Inflammatory macrophage treated with lipopolysaccharide for 4 hours (primary cell): ENCODE measurements at regions not wholly inside any gene's neighbourhood (a gene's known extent, or its start where the extent isn't known, plus 50 kb on each side); places are given as distances from the start of the nearest gene placed in this dataset.
A peak's percentile ranks its signal among the peaks of the same experiment; 100 is the strongest.

Experiments used
- DNase-seq: peaks from one replicate; pipeline ENCODE4 v3.0.0-alpha.2; 2020

DNA sequence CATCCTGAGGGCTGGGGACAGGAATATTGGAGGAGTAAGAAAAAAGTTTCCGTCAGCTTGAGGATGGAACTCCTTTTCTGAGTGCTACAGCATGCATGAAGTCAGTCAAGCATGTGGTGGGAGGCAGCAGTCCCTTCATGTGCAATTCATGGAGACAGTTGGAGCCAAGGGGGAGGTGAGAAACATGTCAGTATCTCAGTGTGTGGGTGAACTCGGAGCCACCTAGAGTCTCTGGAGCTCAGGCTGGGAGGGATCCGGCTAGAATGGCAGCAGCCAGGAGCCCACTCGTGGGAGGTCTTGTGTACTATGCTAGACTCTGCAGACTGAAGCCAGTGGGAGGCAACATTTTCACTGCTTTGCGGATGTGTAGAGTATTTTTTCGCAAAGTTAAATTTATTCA is 60.3 kb downstream of the AVPR1A start:
- no peak for DNase-seq

DNA sequence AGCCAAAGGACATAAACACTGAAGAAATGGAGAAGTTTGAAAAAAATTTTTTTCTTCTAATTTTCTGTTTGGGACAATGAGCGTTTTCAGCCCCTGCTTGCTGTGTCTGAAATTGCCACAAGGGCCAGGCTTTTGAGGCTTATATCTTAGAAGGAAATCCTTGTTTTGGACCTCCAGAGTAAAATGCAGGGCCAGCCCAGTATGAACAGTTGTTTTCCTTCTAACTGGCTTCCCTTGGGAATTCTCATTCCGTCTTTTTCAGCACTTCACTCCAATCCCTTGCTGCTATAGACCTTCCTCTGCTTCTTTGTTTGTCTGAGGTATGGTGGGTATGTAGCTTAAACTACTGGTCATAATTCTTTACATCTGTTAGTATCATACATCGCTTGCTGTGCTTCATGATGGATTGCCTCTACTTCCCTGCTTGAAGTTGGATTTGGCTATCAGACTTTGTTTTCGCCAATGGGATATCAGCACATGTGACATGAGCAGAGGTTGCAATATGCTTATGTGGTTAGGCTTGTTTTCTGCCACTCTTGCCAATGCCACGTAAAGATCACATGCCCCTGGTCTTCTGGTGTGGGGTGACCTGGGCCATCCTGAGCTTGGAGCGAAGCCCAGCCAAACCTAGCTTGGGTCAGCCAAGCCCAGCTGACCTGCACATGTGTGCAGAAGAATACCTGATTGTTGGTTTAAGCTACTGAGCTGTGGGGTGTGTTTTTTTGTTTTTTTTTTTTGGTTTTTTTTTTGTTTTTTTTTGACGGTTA is 64.7 kb downstream of the AVPR1A start:
- no peak for DNase-seq

DNA sequence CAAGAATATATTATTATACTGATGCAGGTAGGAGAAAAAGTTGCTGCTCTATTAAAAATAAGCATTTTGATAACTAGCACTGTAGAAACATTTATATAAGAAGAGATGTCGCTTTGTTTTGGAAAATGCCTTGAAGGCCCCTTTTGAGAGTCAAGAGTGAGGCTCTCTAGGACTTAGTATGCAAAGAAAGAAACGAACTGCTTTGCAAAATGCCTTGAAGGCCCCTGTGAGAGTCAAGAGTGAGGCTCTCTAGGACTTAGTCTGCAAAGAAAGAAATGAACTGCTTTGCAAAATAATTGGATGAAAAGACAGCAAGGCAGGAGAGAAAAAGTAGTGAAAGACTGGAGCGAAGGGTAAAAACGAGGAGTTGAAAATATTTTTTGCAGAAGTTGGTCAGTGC is 65.9 kb downstream of the AVPR1A start:
- DNase-seq = no peak

DNA sequence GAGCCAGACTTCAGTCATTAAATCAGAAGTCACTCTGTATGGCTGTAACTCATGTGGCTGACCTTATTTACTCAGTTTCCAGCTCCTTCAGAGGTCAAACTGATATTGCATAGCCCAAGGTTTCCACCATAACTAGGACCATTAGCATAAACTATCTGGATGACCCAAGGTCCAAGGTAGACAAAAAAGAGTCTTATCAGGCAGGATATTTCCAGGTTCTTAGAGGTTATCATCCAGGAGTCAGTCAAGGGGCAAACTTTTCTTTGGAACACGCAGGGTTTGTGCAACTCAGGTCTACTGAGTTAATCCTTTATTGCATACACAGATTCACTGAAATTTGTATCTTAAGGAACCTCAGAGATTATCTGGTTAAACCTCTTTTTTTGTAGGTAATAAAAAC is 66.5 kb downstream of the AVPR1A start:
- DNase-seq = no peak

DNA sequence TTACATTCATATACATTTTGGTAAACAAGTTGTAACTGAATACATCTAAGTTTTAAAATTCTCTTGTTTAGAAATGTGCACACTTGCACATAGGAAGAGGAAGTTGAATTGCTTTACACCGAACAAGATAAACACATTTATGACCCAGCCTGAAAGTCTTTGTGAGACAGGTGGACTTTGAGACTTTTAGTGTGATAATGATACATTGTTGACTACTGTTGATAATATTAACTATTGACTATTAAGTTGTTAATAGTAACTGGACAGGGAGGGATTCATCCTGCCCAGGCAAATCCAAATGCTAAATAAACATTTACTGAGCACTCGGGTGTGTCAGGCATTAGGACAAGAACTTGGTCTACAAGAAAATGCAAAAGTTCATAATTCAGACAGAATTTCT is 68.0 kb downstream of the AVPR1A start:
- no peak for DNase-seq

DNA sequence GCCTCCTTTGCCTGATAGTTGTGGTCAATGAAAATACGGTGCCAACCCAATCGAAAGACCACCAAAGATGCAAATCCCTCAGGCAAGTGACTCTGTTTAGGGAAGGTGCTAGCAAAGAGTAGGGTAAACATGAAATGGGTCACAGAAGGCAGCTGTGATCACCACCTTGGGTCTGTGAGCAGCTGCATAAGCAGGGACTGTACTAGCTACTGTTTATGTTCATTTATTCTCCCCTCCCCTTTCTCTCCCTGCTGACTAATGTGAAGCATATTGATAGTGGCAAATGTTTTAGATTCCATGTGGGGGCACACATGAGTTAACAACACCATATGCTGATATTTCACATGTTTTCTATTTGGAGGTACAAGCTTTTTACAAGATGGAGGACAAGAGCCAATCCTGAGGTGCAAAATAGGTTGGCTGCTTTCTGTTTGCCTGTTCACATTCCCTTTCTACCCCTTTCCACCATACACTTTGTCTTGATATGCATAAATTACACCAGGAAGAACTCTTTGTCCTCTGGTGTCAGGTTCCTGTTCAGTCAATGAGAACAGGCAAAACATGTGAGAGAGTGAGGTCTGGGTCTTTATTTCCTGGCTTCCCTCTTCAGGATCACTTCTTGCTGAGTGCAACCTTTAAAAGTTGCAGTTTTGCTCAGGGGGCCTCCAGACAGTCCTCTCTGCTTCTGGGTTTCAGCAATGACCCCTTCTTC is 71.1 kb downstream of the AVPR1A start:
- no peak for DNase-seq

DNA sequence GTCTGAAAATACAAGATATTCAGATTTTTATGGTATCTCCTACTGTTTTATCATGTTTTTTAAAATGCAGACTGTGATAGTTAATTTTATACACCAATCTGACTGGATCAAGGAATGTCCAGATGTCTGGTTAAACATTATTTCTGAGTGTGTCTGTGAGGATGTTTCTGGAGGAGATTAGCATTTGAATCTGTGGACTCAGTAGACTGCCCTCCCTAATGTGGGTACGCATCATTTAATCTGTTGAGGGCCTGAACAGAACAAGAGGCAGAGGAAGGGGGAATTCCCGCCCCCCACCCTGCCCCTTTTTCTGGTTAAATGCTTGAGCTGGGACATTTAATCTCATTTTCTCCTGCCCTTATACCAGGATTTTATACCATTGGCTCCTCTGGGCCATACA is 72.1 kb downstream of the AVPR1A start:
- DNase-seq = no peak

DNA sequence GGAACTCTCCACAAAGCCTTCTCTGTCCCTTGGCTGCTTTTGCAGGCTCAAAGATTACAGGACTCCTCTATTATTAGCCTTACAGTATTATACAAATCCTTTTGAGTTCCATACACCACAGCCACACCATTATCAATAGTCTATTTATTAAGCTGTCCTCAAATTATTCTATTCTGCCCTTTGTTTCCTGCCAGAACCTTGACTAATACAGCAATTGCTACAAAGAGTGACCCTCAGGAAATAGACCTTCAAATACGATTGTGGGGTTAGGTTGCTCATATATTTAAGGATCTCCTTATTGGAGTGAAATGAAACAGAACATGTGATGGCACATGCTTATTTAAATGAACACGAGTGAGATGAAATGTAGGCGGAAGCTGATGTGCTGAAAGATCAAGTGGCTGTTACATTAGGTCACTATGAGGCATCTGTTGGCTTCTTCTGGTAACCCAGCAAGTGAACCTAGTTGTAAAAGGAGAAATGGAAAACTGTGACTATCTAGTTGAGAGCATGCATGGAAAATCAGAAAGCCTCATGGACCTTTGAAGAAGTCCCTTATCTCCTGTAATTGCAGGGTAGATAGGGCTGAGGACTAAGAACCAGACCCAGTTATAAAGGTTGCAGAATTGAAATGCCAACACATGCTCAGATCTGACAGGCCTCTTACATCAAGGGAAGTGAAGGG is 75.5 kb downstream of the AVPR1A start:
- peak; percentile 23 for DNase-seq

DNA sequence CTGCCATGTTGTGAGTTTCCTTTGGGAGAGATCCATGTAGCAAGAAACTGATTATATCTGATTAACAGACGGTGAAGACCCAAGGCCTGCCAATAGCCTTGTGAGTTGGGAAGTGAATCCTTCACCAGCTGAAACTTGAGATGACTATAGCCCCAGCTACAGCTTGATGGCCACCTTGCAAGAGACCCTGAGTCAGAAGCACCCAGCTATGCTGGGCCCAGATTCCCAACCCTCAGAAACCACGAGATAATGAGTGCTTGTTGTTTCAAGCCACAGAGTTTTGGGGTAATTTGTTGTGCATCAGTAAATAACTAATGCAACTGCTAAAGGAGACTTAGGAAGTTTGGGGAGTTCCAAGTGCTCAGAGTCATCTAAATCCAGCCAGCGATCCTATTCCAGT is 80.3 kb downstream of the AVPR1A start:
- no peak for DNase-seq

DNA sequence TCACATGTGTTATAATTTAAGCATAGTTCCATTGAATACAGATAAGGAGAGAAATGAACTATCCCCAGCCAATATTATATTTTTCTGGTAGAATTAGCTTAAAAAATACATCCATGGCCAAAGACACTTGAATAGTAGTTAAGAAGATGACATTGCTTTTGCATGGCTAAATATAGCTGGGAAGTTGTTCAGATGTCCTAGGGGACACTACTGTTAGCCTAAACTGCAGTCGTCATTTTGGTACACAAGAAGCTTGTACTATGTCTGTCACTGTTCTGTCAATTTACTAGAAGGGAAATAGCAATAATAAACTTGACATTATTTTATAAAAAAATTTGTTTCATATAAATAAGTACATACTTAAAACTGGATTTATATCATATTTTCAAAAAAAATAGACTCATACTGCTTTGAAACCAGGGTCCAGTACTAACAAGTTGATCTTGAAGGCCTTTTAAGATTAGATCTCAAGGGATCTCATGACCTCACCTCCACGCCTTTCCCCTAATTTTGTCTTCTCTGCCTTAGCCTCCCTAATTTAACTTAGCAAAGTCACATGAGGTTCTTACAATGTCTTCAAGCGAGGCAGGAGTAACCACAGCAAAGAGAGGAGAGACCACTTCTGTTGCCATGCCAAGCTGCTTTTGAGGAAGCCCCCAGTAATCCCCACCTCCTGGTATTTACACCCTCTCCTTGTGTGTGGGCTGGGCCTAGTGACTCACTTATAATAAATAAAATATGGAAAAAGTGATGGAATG is 81.0 kb downstream of the AVPR1A start:
- no peak for DNase-seq

DNA sequence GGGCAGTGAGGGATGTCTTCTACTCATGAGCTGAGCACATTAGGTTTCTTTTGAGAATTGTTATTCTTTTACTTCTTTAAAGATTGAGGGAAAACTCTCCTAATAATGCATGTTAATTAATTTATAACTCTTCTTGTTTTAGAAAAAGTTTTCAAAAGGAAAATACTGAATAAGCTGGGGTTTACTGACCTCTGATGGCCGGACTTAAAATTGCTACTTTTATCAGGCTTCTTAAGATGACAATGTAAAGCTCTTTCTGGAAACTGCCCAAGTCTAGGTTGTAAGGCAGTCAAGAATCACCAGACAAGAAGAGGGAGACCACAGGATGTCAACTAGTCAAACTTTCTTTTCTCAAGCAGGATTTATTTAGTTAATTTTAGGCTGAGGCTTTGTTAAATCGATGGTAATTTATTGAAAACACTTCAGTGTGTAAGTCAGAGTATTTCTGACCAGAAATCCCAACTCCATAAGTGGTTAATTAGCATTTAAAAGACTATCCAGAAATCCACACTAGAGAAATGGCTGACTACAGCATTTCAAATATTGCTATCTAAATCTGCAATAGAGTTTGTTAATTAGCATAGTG is 82.1 kb downstream of the AVPR1A start:
- peak; percentile 40 for DNase-seq

DNA sequence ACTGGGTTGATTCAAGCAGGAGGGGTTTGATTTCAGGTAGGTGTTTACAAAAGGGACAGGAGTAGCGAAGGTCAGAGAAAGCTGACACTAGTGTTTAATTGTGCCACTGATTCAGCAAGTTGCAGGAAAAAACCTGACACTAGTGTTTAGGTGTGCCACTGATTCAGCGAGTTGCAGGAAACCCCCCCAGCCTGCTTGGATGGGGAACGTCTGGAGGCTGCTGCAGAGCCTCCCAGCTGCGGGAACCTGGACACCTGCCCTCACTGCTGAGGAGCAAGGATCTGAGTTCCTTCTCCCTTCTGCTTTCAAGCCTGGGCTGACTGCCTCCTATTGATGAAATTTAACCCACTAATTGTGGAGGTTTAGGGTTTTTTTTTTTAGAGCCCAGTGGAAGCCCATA is 84.2 kb downstream of the AVPR1A start:
- no peak for DNase-seq

DNA sequence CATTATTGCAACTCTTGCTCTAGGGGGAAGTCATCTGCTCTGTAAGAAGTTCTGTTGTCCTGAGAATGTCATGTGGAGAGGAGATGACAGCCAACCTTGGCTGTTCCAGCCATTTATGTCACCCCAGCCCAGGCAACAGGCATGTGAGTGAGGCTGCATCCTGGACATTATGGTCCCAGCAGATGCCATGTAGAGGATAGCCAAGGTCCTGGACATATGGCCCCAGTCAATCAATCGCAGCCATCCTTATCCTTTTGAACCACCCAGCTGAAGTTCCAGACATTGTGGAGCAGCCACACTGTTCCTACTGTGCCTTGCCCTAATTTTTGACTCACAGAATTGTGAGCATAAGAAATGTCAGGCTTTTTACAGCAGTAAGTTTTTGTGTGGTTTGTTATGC is 84.9 kb downstream of the AVPR1A start:
- DNase-seq = no peak

DNA sequence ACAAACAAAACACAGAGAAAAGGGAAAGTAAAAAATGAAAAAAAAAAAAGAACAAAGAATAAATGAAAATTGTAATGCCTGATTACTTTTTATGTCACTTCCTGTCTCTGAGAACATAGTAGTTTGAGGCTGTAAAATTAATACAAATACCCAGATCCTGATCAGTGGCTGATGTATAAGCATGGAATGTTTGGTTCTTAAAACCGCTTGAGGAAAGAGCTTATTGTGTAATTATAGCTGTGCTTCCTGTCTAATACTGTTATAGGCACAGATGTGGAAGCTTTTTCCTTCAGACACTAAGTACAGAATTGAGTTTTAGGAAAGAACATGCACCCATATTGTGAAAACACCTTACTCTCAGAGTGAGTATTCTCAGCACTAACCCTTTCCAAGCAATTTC is 86.9 kb downstream of the AVPR1A start:
- DNase-seq = no peak

DNA sequence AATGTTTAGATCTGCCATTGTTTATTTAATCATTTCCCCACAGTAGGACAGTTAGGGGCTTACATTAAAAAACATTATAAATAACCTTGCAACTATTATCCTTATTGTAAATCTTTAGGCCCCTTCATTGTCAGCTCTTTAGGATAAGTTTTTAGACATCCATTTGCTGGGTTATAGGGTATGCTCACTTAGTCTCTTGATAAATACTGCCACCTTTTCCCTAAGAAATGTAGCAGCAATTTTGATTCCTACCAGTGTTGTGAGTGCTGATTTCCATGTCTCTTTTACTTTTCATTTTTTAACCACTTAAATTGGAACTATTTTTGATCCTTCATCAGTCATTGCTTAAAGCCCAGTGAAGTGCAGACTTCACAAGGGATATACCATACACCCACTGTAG is 94.4 kb downstream of the AVPR1A start:
- no peak for DNase-seq

DNA sequence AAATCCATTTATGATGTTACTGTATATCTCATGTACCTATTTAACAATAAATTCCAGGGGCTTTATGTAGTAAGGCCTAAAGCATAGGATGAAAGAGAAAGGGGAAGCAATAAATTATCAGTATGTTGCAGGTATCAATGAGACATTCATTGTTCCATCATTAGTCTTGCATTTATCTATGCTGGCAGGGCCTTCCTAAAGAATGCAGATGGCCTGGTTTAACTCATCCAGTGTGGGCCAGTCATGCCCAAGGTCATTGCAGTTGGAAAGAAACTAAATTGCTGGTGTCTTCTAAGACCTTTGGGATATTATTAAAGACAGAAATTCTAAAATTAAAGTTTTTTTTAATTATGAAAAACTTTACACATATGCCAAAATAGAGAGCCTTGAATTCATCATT is 98.3 kb downstream of the AVPR1A start:
- DNase-seq = no peak

DNA sequence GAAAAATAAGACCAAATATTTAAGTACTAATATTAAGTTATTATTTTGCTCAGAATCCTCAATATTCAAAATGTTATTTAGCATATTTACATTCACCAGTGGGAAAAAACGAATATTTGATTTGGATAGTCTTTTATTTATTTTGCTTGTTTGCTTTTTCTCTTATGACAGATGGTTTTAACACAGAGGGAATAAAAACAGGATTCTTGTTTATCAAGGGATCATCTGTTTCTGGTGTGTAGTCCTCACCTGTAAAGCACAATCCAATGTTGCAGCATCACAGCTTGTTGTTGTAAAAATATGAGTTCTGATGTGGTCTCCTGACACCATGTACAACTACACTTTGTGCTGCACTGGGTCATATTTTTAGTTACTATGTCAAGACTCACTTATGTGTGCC is 103.9 kb downstream of the AVPR1A start:
- no peak for DNase-seq

DNA sequence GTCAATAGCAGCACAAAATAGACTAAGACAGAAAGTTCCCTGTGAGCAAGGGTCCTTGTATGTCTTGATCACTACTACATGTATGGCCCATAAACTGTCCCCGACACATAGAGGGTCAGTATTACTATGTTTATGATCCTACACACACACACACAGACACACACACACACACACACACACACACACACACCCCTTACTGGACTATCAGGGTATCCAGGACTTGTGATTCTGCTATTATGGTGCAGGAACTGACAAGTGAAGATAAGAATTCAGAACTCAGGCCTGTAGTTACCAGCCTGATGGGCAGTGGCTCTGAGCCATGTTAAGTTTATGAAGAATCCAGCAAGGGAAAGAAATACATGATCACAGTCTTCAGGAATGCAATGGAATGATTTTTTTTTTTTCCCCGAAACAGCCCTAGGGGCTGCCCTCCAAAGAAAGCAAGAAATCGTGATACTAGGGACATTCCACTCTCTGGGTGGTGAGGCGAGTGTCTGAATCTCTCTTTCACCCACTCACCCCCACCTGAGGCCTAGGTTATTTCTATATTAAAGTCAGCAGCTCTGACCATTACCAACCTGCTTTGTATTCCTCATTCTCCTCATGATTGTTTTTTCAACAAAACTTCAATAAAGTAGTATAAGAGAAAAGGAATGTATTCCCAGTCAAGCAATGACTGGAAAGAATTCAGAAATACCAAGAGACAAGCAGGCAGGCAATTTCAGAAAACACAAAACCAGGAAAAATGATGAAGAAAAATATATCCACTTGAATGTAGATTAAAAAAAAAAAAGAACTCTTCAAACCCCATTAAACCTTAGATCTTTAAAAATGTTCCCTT is 105.8 kb downstream of the AVPR1A start:
- no peak for DNase-seq

DNA sequence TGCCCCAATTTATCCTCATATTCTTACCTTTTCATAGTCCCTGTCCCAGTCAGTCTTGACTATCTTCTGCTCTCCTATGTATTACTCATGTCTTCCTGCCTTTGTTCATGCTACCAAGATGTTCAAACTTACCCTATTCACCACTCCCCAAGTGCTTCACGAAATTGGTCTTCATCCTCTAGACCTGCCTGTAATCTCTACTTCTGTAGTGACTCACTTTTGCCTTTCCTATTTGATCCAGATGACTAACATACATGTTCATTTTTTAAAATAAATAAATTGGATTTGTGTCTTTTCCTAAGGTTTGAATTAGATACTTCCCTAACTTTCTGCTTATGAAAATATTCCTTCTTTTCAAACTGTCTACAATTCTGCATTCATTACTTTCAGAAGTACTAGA is 107.7 kb upstream of the PPM1H start:
- no peak for DNase-seq

DNA sequence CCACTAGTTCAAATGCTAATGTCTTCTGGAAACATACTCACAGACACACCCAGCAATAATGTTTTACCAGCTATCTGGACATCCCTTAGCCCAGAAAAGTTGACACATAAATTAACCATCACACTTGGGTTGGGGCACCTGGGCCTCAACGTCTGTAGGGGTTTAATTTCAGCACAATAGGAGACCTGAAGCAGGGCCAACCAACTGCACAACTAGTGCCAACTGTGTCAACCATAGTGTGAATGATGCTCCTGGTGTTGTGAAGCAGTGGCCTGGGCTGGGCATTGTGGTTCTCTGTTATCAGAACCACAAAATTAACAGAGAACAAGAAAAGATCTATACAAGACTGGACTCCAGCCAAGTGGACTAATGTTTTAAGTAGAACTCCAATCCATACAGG is 106.7 kb upstream of the PPM1H start:
- DNase-seq = no peak

DNA sequence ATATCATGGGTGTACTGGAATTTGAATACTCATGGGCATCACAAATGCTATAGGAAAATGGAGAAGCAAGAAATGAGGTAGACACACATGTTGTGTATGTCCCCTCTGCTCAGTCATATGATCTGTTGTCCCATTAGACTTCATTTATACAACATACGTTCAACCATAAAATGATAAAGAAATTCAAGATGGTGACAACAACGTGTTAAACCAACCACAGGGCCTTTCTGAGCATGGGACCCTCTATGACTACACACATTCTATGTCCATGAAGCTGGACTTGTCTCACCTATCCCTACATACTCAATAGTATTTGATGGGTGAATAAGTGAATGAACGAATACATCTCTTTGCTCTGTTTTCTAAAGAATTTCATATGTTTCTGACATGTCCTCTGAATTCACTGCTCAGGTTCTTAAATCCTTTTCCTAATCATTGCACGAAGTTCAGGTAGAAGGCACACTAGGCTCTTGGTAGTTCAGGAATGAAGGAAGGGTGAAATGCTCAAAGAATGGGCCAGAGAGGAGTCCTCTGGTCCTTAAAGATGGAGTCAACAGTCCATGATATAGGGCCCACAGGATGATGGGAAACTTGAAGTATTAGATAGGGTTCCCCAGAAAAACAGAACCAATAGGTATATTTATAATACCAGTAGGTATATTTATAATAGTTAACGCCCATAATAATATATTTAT is 105.7 kb upstream of the PPM1H start:
- no peak for DNase-seq

DNA sequence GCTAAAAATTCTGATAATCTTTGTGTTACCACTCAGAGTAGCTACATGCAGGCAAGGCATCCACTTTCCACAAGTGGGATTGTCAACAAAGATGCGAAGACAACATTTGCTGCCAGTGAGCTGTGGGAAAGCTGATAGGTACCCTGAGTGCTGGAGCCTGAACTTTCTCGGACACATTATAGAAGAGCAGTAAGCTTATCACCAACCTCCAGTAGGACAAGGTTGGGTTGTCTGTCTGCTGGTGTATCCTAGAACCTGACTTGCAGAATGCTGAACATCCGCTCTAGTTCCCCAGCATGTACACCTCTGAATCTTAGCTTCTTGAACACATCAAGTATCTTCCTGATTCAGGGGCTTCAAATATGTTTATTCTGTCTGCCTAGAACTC is 103.8 kb upstream of the PPM1H start:
- DNase-seq = no peak
